Activated naive CD4-positive, alpha-beta T cell (primary cell): ENCODE measurements at regions not wholly inside any gene's neighbourhood (a gene's known extent, or its start where the extent isn't known, plus 50 kb on each side); places are given as distances from the start of the nearest gene placed in this dataset.

Source experiments
- DNase-seq, 4 experiments: peaks; one replicate each; lab custom pipeline; 2025; lab: John Stamatoyannopoulos, UW

DNA sequence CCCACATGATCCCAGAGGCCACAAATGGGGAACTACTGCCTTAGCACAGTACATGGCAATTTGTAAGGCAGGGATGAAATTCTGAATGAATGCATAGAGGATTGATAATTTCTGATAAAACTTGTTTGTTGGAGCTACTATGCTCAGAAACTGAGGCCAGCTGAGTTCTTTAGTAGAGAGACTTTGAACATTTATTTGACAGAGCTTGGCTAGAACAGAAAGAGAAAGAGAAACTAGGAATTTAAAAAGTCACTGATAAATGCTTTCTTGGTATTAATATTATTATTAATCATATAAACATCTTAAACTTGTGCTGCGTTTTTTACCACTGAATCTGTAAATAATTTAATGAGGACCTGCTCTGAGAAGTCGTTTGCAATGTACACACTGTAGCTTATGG, 923.7 kb upstream of the CNTNAP5 start:
- DNase-seq = no peak

DNA sequence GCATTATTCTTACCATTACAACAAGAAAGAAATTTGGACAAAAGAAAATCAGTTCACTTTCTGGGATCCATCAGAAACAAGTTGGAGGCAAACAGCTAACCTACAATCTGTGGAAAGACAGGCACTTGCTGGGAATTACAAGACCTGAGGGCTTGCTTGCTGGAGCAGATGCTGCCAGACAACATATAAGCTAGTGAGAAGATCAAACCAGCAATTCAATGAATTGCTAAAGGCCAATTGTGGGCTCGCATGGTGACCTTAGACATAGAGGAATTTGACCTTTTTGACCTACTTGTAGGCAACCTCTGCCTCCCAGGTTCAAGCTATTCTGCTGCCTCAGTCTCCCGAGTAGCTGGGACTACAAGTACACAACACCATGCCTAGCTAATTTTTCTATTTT, 921.2 kb upstream of the CNTNAP5 start:
- DNase-seq = no peak

- no peak for DNase-seq
Measured at GRCh38 chr2:123116595-123116994, 908.5 kb upstream of the CNTNAP5 start.

DNA sequence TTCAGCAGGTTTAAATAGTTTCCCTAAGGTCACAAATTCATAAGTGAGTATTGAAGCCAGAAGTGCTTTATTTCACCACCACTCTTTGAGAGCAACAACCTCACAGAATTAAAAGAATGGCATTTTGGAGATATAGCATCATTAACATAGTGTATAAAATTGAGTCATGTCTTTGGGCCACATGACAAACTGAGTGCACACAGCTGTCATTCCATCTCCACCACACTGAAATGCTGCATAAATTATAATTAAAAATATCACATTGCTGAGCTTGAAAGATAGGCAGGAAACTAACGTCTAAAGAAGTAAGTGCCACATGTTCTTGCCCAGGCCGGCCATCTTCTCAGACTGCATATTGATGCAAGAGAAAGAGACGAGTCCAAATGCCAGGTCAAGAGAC, 897.9 kb upstream of the CNTNAP5 start:
- no peak for DNase-seq

GRCh38 chr2:123128951-123129350, 896.1 kb upstream of the CNTNAP5 start:
- no peak for DNase-seq

DNA sequence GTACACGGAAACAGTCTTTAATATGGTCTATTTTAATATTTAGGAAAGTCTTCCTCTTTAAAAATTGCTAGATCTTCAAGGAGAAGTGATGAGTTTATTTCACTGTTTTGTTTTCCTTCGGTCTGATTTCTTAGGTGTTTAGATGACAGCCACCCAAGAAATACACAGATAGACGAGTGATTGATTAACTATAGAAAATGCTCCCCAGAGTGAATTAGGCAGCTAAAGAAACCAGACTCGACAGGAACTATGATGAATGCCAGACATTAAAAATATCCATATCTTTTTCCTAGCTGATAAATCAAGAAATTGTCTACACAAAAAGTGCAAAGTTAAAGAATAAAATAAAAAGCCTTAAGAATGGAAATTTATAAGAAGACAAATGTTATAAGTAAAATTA, 888.7 kb upstream of the CNTNAP5 start:
- DNase-seq = no peak

GRCh38 chr2:123144082-123144481, 881.0 kb upstream of the CNTNAP5 start:
- DNase-seq = no peak

GRCh38 chr2:123153041-123153440, 872.0 kb upstream of the CNTNAP5 start:
- no peak for DNase-seq

- no peak for DNase-seq
Measured at GRCh38 chr2:123154195-123154594, 870.9 kb upstream of the CNTNAP5 start.

- no peak for DNase-seq
Measured at GRCh38 chr2:123157016-123157415, 868.1 kb upstream of the CNTNAP5 start.

DNA sequence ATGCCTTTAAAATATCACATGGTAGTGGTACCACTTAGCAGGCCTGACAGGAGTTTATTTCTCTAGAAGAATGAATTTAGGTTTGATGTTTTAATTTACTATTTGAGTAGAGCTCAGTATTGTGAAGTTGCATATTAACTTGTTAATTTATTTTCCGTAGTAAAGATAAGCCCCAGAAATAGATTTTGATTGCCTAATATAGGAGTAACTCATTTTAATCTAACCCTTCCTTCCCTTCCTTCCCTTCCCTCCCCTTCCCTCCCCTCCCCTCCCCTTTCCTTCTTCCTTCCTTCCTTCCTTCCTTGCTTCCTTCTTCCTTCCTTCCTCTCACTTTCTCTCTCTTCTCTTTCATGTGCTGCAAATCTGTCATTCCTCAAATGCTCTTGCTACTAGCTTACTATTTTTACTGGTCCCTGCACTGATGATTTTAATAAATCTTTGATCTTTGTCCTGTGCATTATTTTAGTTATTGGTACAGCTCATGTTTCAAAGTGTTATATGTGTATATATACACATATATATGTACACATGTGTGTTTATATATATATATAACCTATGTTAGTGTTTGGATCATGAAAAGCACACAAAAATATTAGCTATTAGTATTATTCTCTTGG, 862.6 kb upstream of the CNTNAP5 start:
- DNase-seq = no peak

DNA sequence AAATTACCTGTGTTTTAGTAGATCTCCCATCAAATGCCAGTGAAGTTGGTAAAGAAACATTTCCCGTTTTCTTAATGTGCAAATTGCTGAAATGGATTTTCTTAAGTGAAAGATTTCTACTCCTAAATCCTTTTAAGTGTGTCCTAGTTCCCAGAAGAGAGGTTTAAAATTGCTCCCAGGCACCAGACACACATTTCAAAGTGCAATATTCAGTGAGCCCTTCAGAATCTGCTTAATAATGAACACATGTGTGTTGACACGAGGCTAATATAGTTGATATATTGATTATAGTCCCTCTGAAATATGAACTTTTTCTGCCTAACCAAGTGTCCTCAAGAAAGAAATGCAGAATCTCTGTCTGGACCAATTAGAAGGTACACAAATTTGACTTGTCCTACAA, 861.7 kb upstream of the CNTNAP5 start:
- DNase-seq = no peak

DNA sequence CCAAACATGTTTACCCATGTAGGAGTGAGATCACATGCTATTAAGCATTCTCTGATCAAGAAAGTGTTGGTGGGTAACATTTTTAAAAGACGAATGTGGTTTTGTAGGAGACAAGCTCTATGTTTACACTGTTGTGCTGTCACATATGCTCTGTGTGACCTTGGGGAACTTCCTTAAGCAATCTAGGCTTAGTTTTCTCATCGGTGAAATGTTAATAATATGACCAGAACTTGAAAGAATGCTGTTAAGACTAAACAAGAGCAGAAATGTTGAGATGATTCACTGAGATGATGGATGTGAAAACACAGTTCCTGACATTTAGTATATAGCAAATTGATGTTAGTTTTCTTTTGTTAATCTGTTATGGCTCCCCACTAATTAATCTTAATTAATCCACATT, 860.9 kb upstream of the CNTNAP5 start:
- no peak for DNase-seq

DNA sequence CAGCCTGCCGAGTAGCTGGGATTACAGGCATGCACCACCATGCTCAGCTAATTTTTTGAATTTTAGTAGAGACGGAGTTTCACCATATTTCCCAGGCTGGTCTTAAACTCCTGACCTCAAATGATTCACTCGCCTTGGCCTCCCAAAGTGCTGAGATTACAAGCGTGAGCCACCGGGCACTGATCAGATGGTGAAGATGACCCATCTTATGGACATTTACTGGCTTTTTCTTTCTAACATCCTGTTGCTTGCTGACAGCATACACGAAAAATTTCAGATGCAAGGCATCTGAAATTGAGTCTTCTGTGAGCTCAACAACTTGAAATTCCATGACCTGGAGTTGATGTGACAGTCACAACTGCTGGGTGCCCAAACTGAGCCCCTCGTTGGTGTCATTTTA, 859.5 kb upstream of the CNTNAP5 start:
- no peak for DNase-seq

DNA sequence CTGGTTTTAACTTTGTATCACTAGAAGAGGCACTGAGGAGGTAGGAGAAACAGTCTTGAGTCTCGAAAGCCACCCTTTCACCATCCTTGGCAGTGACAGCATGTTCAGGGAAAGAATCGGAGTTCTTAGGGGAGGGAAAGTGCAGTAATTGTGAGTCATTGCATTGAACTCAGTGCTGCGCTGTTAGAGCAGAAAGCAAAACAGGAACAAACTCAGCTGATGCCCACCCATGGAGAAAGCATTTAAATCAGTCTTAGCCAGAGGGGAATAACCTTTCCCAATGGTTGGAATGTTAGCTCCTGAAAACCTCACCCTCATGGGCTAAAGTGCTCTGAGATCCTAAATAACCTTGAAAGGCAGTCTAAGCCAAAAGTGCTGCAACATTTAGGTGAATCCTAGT, 845.6 kb upstream of the CNTNAP5 start:
- no peak for DNase-seq

DNA sequence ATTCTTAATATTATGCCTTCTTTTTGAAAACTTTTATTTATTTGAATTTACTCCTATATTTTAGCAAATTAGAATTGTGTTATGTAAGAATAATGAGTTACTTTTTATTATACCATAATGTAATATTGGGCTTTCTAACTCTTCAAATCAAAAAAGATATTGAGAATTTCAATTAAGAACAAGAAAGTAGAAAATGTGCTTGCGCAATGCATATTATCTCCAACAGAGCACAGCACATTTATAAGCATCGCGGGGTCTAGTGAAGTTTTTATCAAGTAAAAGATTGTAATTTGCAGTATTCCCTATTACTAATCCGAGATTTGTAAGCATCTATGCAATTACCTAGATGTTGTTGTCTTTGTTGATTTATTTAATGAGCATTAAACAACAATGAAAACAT, 829.1 kb upstream of the CNTNAP5 start:
- DNase-seq = no peak

DNA sequence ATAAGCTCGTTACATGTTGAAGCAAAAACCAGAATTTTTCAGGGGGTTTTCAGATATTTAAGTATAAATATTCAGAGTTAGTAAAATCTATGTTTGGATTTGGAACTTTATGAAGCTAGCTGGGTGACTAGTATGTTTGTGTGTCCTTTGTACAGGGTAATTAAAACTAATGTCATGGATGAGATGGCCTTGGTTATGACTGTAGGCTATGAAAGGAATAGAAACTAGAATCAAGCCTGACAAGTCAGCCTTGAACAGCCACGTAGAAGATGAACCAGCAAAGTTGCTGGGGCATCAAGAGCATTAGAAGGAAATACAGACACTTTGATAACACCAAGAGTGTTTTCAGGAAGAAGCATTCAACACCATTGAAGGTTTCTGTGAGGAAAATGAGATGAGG, 825.1 kb upstream of the CNTNAP5 start:
- no peak for DNase-seq

- DNase-seq = no peak
Measured at GRCh38 chr2:123207245-123207644, 817.8 kb upstream of the CNTNAP5 start.

DNA sequence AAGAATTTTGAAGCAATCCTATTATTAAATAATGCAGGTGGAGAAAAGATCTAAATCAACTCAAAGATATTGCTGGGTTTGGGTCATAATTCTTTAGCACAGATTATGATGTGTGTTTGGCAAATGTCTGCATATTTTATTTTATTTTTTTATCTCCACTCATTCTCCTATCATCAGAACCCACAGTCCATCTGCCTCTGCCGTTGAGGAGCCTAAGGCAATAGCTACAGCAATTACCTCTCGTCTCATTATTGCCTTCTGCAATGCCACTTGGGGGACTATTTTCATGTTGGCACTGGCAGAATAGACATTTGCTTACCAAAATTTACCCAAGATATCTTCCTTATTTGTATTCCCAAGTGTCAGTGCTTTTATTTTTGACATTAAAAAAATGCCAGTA, 815.9 kb upstream of the CNTNAP5 start:
- no peak for DNase-seq

DNA sequence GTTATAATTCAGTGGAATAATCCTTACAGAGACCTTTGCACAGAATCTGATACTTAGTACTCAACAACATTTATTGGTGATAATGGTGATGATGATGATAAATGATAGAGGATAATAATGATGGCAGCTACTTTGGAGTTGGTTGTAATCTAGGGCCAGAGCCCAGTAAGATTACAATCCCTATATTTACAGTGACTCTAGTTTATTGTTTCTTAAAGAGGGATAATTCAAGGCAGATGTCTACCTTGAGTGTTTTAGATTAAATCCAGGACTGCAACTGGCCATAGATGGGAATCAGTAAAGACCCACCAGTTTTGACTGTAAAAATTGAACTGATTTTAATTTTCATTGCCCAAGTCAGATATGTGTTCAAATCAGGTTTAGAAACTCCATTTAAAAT, 813.9 kb upstream of the CNTNAP5 start:
- DNase-seq = no peak

DNA sequence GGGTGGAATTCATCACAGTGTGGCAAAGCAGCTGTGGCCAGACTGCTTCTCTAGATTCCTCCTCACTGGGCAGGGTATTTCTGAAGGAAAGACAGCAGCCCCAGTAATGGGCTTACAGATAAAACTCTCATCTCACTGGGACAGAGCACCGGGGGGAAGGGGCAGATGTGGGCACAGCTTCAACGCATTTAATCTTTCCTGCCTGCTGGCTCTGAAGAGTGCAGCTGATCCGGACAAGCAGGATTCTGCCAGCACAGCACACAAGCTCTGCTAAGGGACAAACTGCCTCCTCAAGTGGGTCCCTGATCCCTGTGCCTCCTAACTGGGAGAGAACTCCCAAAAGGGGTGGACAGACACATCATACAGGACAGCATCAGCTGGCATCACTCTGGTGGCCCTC, 779.9 kb upstream of the CNTNAP5 start:
- DNase-seq = no peak

DNA sequence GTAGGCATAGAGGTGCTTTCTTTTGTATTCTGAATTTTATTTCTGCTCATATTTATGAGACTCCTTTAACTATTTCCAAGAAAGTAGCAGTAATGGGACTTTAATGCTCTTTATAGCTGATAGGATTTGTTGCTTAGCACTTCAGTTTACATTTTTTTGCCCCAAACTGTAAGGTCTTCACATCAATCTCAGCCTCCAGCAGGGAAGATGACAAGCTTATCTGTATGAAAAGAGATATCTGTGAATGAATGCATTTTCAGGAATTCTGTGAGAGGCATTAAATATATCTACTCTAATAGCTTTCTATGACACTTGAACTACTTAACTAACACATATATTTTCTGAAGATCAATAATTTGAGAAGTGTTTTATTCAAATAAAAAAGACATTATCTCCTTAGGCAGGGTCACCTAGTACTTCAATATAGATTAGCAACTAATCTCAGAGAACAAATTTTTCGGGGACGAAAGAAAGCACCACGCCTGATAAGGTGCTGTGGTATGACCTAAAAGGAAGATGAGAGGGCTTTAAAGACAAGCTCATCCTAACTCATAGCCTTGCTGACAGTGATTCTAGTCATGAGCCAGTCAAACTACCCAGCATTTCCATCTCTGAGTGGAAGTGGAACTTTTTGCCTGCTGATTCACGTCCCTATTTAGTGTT, 766.1 kb upstream of the CNTNAP5 start:
- no peak for DNase-seq

- no peak for DNase-seq
Measured at GRCh38 chr2:123262856-123263255, 762.2 kb upstream of the CNTNAP5 start.

GRCh38 chr2:123283431-123283830, 741.7 kb upstream of the CNTNAP5 start:
- no peak for DNase-seq
